Ovary (tissue), 3 donors: ENCODE measurements at regions not wholly inside any gene's neighbourhood (a gene's known extent, or its start where the extent isn't known, plus 50 kb on each side); places are given as distances from the start of the nearest gene placed in this dataset.

ENCODE experiments used
- POLR2A ChIP-seq: fragments of 450-650 bp; IDR thresholded peaks from one replicate; pipeline ENCODE4 v1.6.1; 2017; ENCODE audit warnings: antibody characterized with exemption, mild to moderate bottlenecking, moderate library complexity
- TF ChIP-seq, protein P1 (sequence below), 3 donors: fragments of 450-650 bp in 2 of 3; fragments of 200-600 bp in 1 of 3; IDR thresholded peaks; one replicate each; pipeline versions ENCODE4 v1.5.1 to v1.8.0; 2016 to 2022; ENCODE audit warnings: antibody characterized with exemption in 3 of 3, mild to moderate bottlenecking in 1 of 3
- donor health status: DM: no; HTN: no; CAD: no.

DNA sequence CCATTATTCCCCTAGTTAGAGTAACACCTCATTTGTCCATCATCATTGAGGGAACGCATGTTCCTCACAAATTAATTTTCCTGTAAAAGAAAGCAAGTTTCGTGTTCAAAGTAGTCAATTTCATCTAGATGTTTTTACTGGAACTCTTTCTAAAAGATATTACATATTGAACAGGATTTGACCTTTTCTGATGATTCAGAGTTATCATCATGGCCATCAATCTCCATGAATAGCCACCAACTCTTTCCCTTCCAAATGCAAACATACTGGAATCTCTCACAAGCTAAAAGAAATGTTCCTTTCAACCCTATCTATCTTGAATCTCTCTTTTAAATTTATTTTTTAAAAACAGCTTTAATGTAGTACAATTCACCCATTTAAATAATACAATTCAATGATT, 263.1 kb upstream of the FAR2 start:
- TF ChIP-seq, protein P1, sequence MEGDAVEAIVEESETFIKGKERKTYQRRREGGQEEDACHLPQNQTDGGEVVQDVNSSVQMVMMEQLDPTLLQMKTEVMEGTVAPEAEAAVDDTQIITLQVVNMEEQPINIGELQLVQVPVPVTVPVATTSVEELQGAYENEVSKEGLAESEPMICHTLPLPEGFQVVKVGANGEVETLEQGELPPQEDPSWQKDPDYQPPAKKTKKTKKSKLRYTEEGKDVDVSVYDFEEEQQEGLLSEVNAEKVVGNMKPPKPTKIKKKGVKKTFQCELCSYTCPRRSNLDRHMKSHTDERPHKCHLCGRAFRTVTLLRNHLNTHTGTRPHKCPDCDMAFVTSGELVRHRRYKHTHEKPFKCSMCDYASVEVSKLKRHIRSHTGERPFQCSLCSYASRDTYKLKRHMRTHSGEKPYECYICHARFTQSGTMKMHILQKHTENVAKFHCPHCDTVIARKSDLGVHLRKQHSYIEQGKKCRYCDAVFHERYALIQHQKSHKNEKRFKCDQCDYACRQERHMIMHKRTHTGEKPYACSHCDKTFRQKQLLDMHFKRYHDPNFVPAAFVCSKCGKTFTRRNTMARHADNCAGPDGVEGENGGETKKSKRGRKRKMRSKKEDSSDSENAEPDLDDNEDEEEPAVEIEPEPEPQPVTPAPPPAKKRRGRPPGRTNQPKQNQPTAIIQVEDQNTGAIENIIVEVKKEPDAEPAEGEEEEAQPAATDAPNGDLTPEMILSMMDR (IDR thresholded peaks at IDR 0.05): no peak
- TF ChIP-seq POLR2A: no peak
